GM23248 (cell line): ENCODE measurements at regions not wholly inside any gene's neighbourhood (a gene's known extent, or its start where the extent isn't known, plus 50 kb on each side); places are given as distances from the start of the nearest gene placed in this dataset.
"Not testable (repeated sequence)": the region's sequence is repeated elsewhere in the genome, so short reads cannot be mapped to it uniquely, and the experiment has no call there.

Source experiments
- DNase-seq: peaks from one replicate; pipeline ENCODE4 v3.0.0-alpha.2; 2015
- H2AFZ ChIP-seq: fragments of 200-600 bp; sonication (generic); 2 replicates; pipeline ENCODE4 v1.6.1; 2016; ENCODE audit warnings: antibody characterized with exemption
- H3F3A ChIP-seq: fragments of 200-600 bp; sonication (generic); 2 replicates; pipeline ENCODE4 v1.6.1; 2016; ENCODE audit warnings: mild to moderate bottlenecking, antibody characterized with exemption, mixed run types; ENCODE audit not compliant: insufficient read depth
- H3K27ac ChIP-seq: fragments of 200-600 bp; sonication (generic); 2 replicates; pipeline ENCODE4 v1.5.1; 2016; ENCODE audit warnings: mild to moderate bottlenecking
- H3K27me3 ChIP-seq: fragments of 200-600 bp; sonication (generic); replicated peaks from 2 replicates; pipeline ENCODE4 v1.6.1; 2016; ENCODE audit warnings: mild to moderate bottlenecking; ENCODE audit not compliant: insufficient read depth
- H3K36me3 ChIP-seq: fragments of 200-600 bp; sonication (generic); 2 replicates; pipeline ENCODE4 v1.6.1; 2016; ENCODE audit warnings: low read depth, mild to moderate bottlenecking
- H3K4me1 ChIP-seq: fragments of 200-600 bp; sonication (generic); 2 replicates; pipeline ENCODE4 v1.6.1; 2016; ENCODE audit warnings: mild to moderate bottlenecking; ENCODE audit not compliant: insufficient read depth
- H3K4me2 ChIP-seq: fragments of 200-600 bp; sonication (generic); one replicate; pipeline ENCODE4 v1.6.1; 2016; ENCODE audit warnings: mild to moderate bottlenecking; ENCODE audit not compliant: unreplicated experiment
- H3K4me3 ChIP-seq: fragments of 200-600 bp; sonication (generic); 2 replicates; pipeline ENCODE4 v1.5.1; 2016; ENCODE audit warnings: mild to moderate bottlenecking
- H3K79me2 ChIP-seq: fragments of 200-600 bp; sonication (generic); 2 replicates; pipeline ENCODE4 v1.6.1; 2016; ENCODE audit warnings: mild to moderate bottlenecking; ENCODE audit not compliant: insufficient read depth
- H3K9ac ChIP-seq: fragments of 200-600 bp; sonication (generic); 2 replicates; pipeline ENCODE4 v1.6.1; 2016; ENCODE audit warnings: mild to moderate bottlenecking
- H3K9me2 ChIP-seq: fragments of 200-600 bp; sonication (generic); 2 replicates; pipeline ENCODE4 v1.6.1; 2016; ENCODE audit warnings: mixed run types, mild to moderate bottlenecking, moderate library complexity; ENCODE audit not compliant: insufficient read depth
- H3K9me3 ChIP-seq: fragments of 200-600 bp; sonication (generic); one replicate; pipeline ENCODE4 v1.6.1; 2017; ENCODE audit warnings: low read depth
- H4K20me1 ChIP-seq: fragments of 200-600 bp; sonication (generic); 2 replicates; pipeline ENCODE4 v1.6.0; 2016; ENCODE audit not compliant: insufficient read depth
- WGBS, 2 experiments: methylation state at CpG; one replicate each; pipeline ENCODE4 v1.1.6; 2015 to 2017; ENCODE audit warnings: low lambda C conversion rate in 2 of 2, low coverage in 1 of 2; ENCODE audit errors: missing lambda C conversion rate in 2 of 2; 5-methylcytosine and 5-hydroxymethylcytosine counted together
- in situ Hi-C: fragments of 300-500 bp; cut with MboI; formaldehyde crosslinking; loops from 2 replicates; pipeline ENCODE4 v1.15.0; 2020

DNA sequence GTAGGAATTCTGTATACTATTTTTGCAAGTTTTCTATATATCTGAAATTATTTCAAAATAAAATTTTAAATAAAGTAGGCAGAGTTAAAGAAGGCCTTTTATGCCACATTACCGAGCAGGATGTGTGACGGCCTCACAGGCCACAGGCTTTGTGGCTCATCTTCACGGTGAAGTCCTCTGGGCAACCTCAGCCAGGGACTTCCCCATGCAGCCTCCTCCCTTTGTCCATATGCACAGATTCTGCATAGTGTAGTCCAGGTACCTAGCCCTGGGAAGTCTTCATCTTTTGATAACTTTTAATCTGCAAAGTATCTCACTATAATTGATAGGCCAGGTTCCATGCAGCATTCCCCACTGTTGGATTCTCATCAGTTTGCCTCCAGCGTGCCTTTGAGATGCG, 62.8 kb downstream of the ARHGAP11B start:
- H3K36me3 ChIP-seq, H3K4me3 ChIP-seq, H3K4me2 ChIP-seq, H3K9me2 ChIP-seq, H2AFZ ChIP-seq, H3F3A ChIP-seq, H3K27ac ChIP-seq, H3K27me3 ChIP-seq, in situ Hi-C loops, H4K20me1 ChIP-seq, DNase-seq, H3K9me3 ChIP-seq, H3K4me1 ChIP-seq, H3K79me2 ChIP-seq, H3K9ac ChIP-seq: not testable (repeated sequence)
- 94% methylated on average over 4 to 5 of the region's 5 CpGs for WGBS, 2 experiments

DNA sequence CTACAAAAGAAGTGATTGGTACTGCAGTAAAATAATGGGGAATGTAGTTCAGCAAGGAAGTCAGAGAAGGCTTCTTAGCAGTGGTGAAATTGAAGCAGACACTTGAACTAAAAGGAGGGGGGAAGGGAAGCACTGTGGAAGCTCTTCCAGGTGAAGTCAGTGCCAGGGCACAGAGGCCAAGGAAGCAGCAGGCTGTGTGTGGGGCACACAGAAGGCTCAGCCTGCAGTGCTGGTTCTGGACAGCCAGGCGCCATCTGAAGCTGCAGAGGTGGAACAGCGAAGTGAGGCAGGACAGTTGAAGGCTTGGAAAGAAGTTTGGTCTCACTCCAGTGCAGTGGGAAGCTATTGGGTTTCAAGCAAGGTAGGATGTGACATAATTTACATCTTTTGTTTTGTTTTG, 64.2 kb downstream of the ARHGAP11B start:
- WGBS, 2 experiments = 83 to 92% methylated on average over 2 of the region's 2 CpGs
- H4K20me1 ChIP-seq, H3K4me2 ChIP-seq, H3K27me3 ChIP-seq, H3K9me2 ChIP-seq, H3K79me2 ChIP-seq, H3K36me3 ChIP-seq, in situ Hi-C loops, H3F3A ChIP-seq, H3K27ac ChIP-seq, DNase-seq, H3K9me3 ChIP-seq, H3K4me1 ChIP-seq, H3K9ac ChIP-seq, H2AFZ ChIP-seq, H3K4me3 ChIP-seq: not testable (repeated sequence)

DNA sequence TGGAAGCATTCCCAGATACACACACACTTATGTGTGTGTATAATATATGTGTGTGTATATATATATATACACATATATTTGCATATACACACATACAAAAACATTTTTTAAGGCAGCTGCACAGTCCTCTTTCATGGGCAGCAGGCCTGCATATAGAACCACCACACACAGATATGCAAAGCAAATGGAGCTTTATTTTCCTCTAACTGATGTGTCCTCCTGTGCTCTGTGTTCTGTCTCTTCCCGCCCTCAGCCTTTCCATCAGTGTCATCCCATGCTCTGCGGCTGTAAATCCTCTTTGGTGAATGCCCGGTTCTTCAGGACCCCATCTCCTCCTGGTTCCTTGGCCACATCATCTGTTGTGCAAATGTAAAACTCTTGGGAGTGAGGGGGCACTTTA, 69.9 kb downstream of the ARHGAP11B start:
- H2AFZ ChIP-seq, H3K4me3 ChIP-seq, H3K9me2 ChIP-seq, DNase-seq, H3K79me2 ChIP-seq, H3K27ac ChIP-seq, H3K36me3 ChIP-seq, H3K9ac ChIP-seq, H3K4me2 ChIP-seq, H3K4me1 ChIP-seq, in situ Hi-C loops, H3F3A ChIP-seq, H3K9me3 ChIP-seq, H3K27me3 ChIP-seq, H4K20me1 ChIP-seq: not testable (repeated sequence)
- 80 to 88% methylated on average over 1 to 2 of the region's 3 CpGs for WGBS, 2 experiments

DNA sequence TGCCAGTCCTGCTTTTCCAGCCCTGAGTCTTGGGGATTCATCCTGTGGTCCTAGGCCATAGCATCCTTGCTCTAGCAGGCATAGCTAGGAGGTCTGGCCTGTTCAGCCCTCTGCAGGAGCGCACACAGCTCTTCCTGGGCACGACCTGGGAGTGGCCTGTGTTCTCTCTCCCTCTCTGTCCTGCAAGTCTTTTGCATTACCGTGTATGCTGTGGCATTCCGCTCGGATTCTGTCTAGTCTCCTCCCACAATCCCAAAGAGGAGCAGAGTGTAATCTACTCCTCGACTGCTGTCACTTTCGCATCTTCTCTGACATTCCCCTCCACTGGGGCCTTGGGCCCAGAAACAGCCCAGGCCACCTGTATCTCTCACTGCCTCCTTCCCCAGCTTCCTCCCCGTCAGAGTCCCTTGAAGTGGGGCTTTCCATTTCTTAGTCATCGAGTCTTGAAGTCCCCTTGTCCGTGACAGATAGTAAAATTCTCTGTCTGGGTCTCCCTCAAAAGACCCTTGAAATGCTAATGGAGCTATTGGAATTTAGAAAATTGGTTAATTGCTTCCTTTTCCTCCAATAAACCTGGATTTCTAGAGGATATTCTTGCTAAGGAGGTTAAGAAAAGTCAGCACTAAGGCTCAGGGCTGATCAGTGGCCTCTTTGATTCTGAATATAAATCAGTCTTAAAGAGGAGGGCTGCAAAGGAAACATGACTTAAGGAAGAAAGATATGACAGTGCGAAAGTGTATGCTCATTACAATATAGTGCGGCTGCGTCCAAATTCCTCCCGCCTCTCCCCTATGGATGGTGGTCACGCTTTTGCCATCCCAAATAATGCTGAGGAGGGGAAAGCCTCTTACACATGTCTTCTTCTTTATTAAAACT, 70.7 kb downstream of the ARHGAP11B start:
- DNase-seq, H4K20me1 ChIP-seq, in situ Hi-C loops, H3K9me3 ChIP-seq, H3K9ac ChIP-seq, H3K27ac ChIP-seq, H3K36me3 ChIP-seq, H3K79me2 ChIP-seq, H2AFZ ChIP-seq, H3K27me3 ChIP-seq, H3K4me2 ChIP-seq, H3F3A ChIP-seq, H3K9me2 ChIP-seq, H3K4me3 ChIP-seq, H3K4me1 ChIP-seq: not testable (repeated sequence)
- WGBS, 2 experiments = 87 to 94% methylated on average over 7 to 8 of the region's 15 CpGs

DNA sequence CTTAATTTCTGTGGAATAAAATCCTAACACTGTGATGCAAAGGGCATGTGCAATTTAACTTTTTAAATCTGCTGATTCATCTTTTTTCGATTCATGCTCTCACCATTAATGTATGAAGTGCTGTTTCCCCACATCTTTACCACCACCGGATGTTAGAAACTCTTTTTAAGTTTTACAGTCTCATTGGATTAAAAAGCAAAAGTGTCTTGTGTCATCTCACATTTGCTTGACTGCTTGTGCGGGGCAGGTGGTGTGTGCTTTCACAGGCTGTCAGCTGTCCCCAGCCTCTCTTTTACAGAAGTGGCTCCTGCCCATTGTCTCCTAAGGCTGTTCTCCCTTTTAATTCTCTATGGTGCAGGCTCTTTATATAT, 71.4 kb downstream of the ARHGAP11B start:
- DNase-seq, H3K4me2 ChIP-seq, H3K27ac ChIP-seq, H2AFZ ChIP-seq, H3K4me1 ChIP-seq, H3K9me3 ChIP-seq, H3F3A ChIP-seq, H3K27me3 ChIP-seq, in situ Hi-C loops, H3K9me2 ChIP-seq, H3K4me3 ChIP-seq, H3K9ac ChIP-seq, H3K79me2 ChIP-seq, H3K36me3 ChIP-seq, H4K20me1 ChIP-seq: not testable (repeated sequence)
- 37 to 60% methylated on average over 2 to 3 of the region's 3 CpGs for WGBS, 2 experiments

DNA sequence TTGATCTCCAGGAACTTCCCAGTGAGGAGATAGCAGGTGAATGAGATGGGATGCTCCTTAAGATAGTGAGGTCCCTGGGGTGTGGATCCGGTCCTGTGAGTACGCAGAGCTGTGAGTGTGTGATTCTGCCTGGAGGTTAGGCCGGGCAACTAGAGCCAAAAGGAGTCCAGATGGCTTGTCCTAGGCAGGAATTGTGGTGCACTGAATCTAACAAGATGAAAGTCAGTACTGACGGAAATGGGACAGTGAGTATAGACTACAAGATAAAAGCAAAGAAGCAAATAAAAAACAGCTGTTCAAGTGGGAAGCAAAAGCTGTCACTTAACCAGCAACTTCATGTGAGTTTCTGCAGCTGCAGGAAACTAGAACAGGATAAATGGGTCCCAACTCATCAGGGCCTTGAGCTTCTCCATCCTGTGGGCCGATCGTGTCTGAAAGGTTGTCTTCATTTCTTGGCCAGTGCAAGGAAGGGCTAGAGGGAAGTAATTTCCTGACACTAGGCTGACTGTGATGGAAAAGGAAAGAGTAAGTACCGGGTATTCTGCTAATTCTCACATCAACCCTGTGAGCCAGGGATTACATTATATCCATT, 74.2 kb downstream of the ARHGAP11B start:
- H3F3A ChIP-seq, H3K9ac ChIP-seq, H3K4me3 ChIP-seq, in situ Hi-C loops, H4K20me1 ChIP-seq, H3K4me2 ChIP-seq, H2AFZ ChIP-seq, H3K79me2 ChIP-seq, DNase-seq, H3K4me1 ChIP-seq, H3K9me2 ChIP-seq, H3K27ac ChIP-seq, H3K36me3 ChIP-seq, H3K27me3 ChIP-seq, H3K9me3 ChIP-seq: not testable (repeated sequence)
- 74 to 82% methylated on average over 4 of the region's 7 CpGs for WGBS, 2 experiments

DNA sequence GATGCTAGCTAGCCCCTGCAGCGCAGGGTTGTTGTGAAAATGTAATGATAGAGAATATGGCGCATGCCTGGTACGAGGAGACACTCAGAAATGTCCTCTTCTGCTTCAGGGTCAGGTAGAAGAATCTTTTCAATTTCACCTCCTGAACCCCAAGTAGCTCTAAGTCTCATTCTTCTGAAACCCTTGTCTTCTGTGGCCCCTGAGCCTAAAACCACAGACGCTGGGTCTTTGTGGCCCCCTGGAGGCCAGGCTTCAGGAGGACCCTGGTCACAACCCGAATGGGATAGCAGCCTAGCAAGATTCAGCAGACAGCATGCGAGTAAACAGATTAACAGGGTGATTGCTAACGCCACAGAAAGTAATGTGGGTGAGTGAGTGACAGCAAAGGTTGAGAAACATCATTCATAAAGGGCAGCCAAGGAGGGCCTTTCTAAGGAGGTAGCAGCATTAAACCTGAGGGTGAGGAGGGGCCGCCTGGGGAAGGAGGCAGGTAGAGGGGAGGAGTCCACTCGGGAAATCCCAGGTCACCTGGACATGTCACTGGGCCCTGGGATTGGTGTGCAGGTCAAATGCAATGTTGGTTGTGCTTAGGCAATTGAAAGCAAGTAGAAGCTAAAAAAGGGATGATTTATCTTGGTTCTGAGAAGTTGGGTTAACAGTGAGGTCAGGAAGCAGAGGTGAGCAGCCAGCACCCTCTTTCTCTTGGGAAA, 82.2 kb downstream of the ARHGAP11B start:
- H3K9me3 ChIP-seq, H3K9me2 ChIP-seq, H3K36me3 ChIP-seq, H3K9ac ChIP-seq, H3K27me3 ChIP-seq, H2AFZ ChIP-seq, H3K79me2 ChIP-seq, H3K4me1 ChIP-seq, H4K20me1 ChIP-seq, H3F3A ChIP-seq, in situ Hi-C loops, H3K4me3 ChIP-seq, H3K27ac ChIP-seq, DNase-seq, H3K4me2 ChIP-seq: not testable (repeated sequence)
- WGBS, 2 experiments = 83 to 85% methylated on average over 9 of the region's 9 CpGs
